Right renal pelvis (tissue), 4 donors: ENCODE measurements at regions not wholly inside any gene's neighbourhood (a gene's known extent, or its start where the extent isn't known, plus 50 kb on each side); places are given as distances from the start of the nearest gene placed in this dataset.
"Not testable (repeated sequence)": the region's sequence is repeated elsewhere in the genome, so short reads cannot be mapped to it uniquely, and the experiment has no call there.

Experiments
- DNase-seq, 4 donors: peaks; one replicate each; pipeline ENCODE4 v3.0.0-alpha.2; 2013; ENCODE audit warnings: low read depth in 4 of 4, low spot score in 3 of 4, missing footprints in 1 of 4

DNA sequence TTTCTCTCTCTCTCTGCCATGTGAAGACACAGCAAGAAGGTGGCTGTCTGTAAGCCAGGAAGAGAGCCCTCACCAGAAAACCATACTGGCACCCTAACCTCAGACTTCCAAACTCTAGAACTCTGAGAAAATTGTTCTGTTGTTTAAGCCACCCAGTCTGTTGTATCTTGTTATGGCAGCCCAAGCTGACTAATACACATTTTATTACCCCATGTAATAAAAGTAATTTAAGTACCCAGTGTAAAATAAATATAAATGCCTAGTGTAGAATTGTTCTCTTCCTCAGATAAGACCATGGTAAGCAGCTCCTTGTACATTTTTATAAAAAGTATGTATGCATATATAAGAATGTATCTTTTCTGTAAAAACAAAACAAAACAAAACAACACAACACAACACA, 119.7 kb downstream of the DTL start:
- no peak for DNase-seq

- DNase-seq, result no peak
Observed at GRCh38 chr1:212157252-212157651, 121.7 kb downstream of the DTL start.

- DNase-seq, result no peak
Observed at GRCh38 chr1:212158912-212159796, 123.6 kb downstream of the DTL start.

- DNase-seq, result no peak
Observed at GRCh38 chr1:212161231-212161781, 123.9 kb upstream of the PPP2R5A start.

GRCh38 chr1:212162635-212163034, 122.6 kb upstream of the PPP2R5A start:
- no peak for DNase-seq

- DNase-seq, result no peak
Observed at GRCh38 chr1:212164095-212164872, 120.9 kb upstream of the PPP2R5A start.

DNA sequence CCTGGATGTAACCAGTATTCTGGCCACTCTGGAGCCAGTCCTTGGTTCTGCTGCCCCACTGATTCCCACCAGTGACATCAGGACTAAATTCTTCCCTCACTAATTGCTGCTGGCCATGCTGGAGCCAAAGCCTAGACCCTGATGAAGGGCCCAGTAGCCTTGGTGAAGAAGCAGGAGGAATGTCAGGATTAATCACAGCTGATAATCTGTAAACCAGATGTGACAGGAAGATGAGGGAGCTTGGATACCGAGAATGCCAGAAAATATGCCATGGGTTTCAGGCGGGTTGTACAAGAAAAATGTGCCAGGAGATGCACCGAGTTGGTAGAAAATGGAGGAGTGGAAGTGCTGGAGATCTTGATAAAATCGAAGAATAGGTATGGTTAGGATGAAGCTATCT, 119.0 kb upstream of the PPP2R5A start:
- DNase-seq, result no peak

DNA sequence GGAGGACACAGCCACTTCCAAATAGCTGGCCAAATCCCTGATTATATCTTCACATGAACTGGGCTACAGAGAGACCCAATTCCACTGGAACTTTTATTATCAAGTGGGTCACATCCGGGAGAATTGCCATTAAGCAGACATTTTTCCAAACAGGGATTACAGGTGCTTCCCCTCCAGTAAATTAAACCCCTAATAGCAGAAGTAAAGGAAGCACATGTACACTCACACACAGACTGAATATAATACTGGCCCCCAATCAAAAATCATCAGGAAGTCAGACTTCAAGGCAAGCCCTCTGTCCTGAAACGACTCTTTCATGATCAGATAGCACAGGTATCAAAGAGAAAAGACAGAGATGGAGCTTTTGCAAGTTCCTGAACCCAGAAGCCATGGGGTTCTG, 118.6 kb upstream of the PPP2R5A start:
- DNase-seq, result no peak

GRCh38 chr1:212167098-212167497, 118.1 kb upstream of the PPP2R5A start:
- no peak for DNase-seq

DNA sequence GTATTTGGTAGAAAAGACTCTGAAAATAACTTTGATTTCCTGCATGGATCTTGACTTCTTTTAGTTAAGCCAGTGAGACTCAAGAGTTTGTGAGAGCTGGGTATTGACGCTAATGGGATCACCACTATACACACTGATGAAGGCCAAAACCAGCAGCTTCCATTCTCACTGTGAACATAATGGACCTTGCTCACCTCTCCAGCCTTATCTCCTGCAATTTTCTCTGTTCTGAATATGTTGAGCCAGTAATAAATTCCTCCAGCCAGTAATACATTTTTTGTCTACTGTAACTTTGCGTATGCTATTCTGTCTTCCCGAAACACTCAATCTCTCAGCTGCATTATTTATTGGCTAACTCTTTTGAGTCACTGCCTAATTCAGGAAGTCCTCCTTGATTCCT, 111.6 kb upstream of the PPP2R5A start:
- DNase-seq, result no peak

- not testable (repeated sequence) for DNase-seq
Observed at GRCh38 chr1:212174295-212174694, 110.9 kb upstream of the PPP2R5A start.

- DNase-seq, result no peak
Observed at GRCh38 chr1:212177542-212177941, 107.7 kb upstream of the PPP2R5A start.

GRCh38 chr1:212178851-212179250, 106.4 kb upstream of the PPP2R5A start:
- DNase-seq, result no peak

GRCh38 chr1:212179394-212180076, 105.7 kb upstream of the PPP2R5A start:
- no peak for DNase-seq

DNA sequence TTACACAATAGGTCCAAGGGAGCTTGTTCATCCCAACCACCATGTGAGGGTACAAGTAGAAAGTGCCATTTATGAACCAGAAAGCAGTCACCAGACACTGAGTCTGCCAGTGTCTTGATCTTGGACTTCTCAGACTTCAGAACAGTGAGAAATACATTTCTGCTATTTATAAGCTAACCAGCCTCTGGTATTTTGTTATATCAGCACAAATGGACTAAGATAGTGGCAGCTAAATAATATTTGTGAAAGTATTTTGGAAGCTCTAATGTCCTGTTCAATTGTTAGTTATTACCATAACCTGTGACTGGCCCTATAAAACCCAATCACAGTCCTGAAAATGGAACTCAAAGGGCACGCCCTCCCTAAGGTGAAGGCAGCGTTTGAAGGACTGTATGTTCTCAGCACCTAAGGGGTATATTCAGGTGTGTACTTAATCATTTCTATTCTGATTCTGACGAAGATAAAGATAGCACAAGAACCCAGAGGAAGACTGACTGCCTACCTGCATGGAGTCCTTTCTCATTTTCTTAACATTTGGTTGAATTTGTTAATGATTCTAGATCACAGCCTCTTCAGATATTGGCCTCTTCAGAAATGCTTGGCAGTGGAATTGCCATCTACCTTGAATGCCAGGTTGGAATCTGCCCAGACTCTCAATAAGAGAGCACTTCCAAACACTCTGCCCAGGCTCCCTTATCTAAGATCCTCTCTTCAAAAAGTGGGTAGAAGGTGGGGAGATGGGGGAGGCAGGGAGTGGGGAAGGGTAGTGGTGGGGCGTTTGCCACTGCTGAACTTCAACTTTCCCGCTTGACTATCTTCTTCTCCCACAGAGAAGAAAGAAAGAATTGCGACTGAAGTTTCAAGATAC, 104.0 kb upstream of the PPP2R5A start:
- no peak for DNase-seq

DNA sequence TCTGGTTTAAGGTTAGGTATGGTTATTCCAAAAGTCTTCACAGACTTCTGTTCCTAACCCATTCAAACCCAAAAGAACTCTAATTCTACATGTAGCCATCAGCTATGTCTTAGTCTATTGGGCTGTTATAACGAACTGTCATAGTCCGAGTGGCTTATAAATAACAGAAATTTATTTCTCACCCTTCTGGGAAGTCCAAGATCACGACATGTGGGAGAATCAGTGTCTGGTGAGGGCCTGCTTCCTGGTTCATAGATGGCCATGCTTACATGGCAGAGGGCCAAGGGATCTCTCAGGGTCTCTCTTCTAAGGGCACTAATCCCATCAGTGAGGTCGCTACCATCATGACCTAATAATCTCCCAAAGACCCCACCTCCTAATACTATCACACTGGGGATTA, 103.0 kb upstream of the PPP2R5A start:
- no peak for DNase-seq

DNA sequence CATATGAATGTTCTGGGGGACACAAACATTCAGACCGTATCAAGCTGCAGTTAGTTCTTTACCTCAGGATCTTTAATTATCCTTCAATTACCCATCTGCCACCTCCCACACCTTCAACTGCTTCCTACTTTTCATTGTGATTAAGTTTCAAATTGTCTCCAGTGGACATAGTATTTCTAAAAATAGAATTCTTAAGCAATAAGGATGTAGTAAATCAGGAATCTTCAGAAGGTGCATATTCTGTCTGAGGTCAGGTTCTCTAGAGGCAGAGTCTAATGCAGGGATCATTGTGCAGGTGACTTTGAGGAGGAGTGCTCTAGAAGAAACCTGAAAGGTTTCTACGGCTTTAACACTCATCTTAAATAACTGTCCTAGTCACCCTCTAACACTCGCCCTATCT, 102.6 kb upstream of the PPP2R5A start:
- DNase-seq, result no peak

DNA sequence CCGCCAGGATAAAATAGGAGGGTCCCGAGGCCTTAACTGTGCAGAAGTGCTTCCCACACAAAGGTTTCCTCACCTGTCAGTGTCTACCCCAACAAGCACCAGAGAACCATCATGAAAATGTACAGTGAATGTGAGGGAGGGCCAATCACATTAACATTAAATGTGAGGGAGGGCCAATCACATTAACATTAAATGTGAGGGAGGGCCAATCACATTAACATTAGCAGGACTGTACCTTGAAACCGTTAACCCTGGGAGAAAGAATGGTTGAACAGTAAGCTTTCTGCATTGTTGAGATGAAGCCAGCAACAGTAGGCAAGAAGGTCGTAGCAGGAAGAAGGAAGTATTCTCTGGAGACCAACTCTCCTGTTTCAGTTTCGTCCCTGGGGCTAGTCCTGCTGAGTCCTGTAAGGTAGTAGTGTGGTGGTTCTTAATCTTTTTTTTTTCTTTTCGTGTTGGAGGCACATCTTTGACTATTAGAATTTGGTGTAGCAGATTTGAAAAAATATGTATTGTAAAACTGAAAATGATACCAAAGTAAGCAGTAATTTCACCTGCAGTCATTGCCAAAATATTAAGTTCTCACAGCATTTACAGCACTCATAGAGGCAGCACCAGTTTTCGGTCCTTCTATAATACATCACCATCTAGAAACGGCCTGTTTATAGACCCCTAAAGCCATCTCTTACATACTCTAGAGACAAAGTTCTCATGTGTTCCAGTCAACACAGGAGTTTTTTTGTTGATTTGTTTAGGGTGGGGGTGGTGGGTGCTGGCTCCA, 98.6 kb upstream of the PPP2R5A start:
- DNase-seq, result no peak

DNA sequence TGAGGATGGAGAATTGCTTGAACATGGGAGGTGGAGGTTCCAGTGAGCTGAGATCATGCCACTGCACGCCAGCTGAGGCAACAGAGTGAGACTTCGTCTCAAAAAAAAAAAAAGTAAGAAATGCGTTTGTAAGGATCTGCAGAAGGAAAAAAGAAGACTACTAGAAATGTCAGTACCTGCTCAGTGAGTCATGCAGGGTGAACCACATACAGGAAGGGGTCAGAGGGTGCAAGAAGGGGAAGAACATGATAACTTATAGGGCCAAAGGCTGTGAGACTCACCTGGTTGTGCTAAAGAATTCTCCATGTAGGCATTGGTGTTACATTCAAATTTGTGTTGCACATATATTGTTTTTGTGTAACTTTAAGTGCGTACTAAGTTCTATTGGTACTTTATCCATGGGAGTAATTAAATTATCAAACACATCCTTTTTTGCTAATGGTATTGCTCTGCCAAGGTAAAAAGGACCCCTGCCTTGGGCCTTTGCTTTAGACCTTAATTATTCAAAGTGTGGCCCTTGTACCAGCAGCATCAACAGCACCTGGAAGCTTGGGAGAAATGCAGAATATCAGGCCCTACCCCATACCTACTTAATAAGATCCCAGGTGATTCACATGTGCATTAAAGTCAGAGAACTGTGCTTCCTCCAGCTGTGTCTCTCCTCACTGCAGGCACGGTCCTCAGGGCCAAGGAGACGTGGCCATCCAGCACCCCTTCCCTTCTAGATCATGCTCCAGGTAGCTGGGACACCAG, 96.4 kb upstream of the PPP2R5A start:
- DNase-seq, result no peak
